ENCODE measurements at regions not wholly inside any gene's neighbourhood (a gene's known extent, or its start where the extent isn't known, plus 50 kb on each side); places are given as distances from the start of the nearest gene placed in this dataset.

GRCh38 chr7:116443646-116444045 is 55.9 kb upstream of the CAV2 start:
- H3K9me2 ChIP-seq (ENCODE audit: insufficient read depth): no peaks in the 10 kb centered on the region
- BruUV-seq (replicated peaks): no TSS peak
- H3F3A ChIP-seq (ENCODE audit: insufficient read depth, low read depth): peaks cover 34% of the 10 kb centered on the region
- DNase-seq: no peak
- H3K9me3 ChIP-seq (ENCODE audit: insufficient read depth, low read depth): peaks cover 17% of the 10 kb centered on the region
- H3K27ac ChIP-seq: peak overlapping the region; percentile 100
- H3K4me3 ChIP-seq: peak overlapping the region; percentile 33; the same call in 1 of the 2 replicates
- no peaks in the 10 kb centered on the region for H3K36me3 ChIP-seq (ENCODE audit: low read depth)
- ChIA-PET CTCF (no interaction called here), POLR2A (ENCODE audit: unreplicated experiment) (interaction anchor here (0.6 to 1.5 kb wide), 8 partner anchors 18 to 425 kb away, joined by 3 to 34 read pairs (median 8); no protein-coding TSS in a partner anchor)
- no peaks in the 10 kb centered on the region for H3K79me2 ChIP-seq (ENCODE audit: low read depth)
- intact Hi-C loops (cut with micrococcal nuclease; ENCODE audit: unreplicated experiment): loop anchor here (1.0 to 5.0 kb wide), 11 partner anchors 17 to 264 kb away; partner anchors contain the start of gene CAV2
- H3K27me3 ChIP-seq (ENCODE audit: insufficient read depth, low read depth): no peaks in the 10 kb centered on the region
- TF ChIP-seq CTCF (conservative IDR thresholded peaks at IDR 0.05) (no peak), EZH2 (IDR thresholded peaks at IDR 0.05; ENCODE audit: low read depth) (no peak)
- H4K20me1 ChIP-seq (ENCODE audit: insufficient read depth): no peaks in the 10 kb centered on the region
- H3K4me1 ChIP-seq (replicated peaks; ENCODE audit: insufficient read depth): peaks cover 63% of the 10 kb centered on the region
- H2AFZ ChIP-seq: no peak overlapping the region
- peak overlapping the region; percentile 92 for H3K4me2 ChIP-seq

DNA sequence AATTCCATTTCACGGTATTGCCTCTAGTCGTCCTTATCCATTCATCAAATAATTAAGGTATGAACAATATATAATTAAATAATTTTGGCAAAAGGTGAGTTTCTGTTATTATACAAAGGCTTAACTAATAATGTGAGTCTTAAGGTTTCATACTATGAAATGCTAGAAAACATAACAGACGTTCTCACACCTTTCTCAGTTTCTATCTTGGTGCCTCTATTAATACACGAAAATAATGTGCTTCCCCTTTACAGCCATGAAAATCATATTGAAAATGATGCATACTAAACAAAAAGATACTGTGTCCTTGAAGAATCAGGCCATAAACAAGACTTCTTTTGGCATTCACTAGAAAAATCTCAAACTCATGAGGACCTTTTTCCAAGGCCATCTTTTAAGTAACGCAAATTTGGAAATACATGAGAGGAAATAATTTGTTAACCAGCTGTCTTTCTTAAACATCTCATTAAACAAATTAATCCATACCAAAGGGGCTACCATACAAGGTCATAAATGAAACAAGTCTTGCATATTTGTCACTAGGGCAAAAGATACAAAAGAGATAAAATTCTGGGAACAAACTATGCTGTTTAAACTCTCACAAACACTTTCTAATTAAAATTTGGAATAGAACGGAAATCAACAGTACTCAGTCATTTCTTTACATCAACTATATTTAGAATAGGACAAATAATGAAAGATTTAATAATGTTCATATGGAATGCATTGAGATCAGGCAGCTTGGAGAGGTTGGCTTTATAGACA is 53.9 kb upstream of the CAV2 start:
- Histone ChIP-seq H3K9me2 (ENCODE audit: insufficient read depth) (no peaks in the 10 kb centered on the region), H2AFZ (no peak overlapping the region), H3K36me3 (ENCODE audit: low read depth) (no peaks in the 10 kb centered on the region), H3K4me1 (replicated peaks; ENCODE audit: insufficient read depth) (peaks cover 63% of the 10 kb centered on the region), H3K27ac (no peak overlapping the region), H3K27me3 (ENCODE audit: insufficient read depth, low read depth) (no peaks in the 10 kb centered on the region), H3K9me3 (ENCODE audit: insufficient read depth, low read depth) (peaks cover 14% of the 10 kb centered on the region), H3F3A (ENCODE audit: insufficient read depth, low read depth) (peaks cover 34% of the 10 kb centered on the region), H3K79me2 (ENCODE audit: low read depth) (no peaks in the 10 kb centered on the region), H3K4me3 (no peak overlapping the region), H4K20me1 (ENCODE audit: insufficient read depth) (no peaks in the 10 kb centered on the region), H3K4me2 (no peak overlapping the region)
- CTCF ChIA-PET: no interaction called here
- no peak for DNase-seq
- TF ChIP-seq EZH2 (IDR thresholded peaks at IDR 0.05; ENCODE audit: low read depth): no peak
- no peak for TF ChIP-seq CTCF (conservative IDR thresholded peaks at IDR 0.05)
- POLR2A ChIA-PET (ENCODE audit: unreplicated experiment): interaction anchor here (0.6 kb wide), 1 partner anchor 1358 kb away, joined by 4 read pairs; no protein-coding TSS in a partner anchor
- intact Hi-C loops (cut with micrococcal nuclease; ENCODE audit: unreplicated experiment): no loop called here
- no TSS peak for BruUV-seq (replicated peaks)

DNA sequence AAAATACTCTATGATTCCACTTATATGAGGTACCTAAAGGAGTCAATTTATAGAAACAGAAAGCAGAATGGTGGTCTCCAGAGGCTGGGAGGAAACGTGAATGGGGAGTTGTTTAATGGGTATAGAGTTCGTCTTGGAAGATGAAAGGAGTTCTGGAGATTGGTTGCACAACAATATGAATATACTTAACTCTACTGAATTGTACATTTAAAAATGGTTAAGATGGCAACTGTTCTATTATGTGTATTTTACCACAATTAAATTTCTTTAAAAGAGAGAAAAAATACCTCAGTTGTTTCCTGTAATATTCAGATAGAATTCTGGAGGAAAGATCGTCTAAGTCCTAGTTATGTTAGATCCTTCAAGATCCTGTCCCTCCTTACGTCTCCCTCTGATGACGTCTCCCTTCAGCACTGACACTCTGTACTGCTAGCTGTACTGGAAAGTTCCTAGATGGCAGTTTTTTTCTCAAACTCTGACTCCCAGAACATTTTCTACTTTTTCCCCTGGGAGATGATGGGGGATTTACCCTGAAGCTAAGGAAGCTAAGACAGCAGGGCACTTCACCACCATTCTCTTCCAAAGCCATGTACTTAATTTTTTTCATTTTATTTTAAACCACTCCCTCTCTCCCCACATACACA is 53.2 kb upstream of the CAV2 start:
- H4K20me1 ChIP-seq (ENCODE audit: insufficient read depth): no peaks in the 10 kb centered on the region
- CTCF ChIA-PET: no interaction called here
- intact Hi-C loops (cut with micrococcal nuclease; ENCODE audit: unreplicated experiment): no loop called here
- no peak overlapping the region for H3K4me3 ChIP-seq
- H3K27me3 ChIP-seq (ENCODE audit: insufficient read depth, low read depth): no peaks in the 10 kb centered on the region
- H2AFZ ChIP-seq: no peak overlapping the region
- POLR2A ChIA-PET (ENCODE audit: unreplicated experiment): interaction anchor here (0.6 kb wide), 1 partner anchor 1358 kb away, joined by 4 read pairs; no protein-coding TSS in a partner anchor
- peaks cover 14% of the 10 kb centered on the region for H3K9me3 ChIP-seq (ENCODE audit: insufficient read depth, low read depth)
- peaks cover 30% of the 10 kb centered on the region for H3F3A ChIP-seq (ENCODE audit: insufficient read depth, low read depth)
- no peak for TF ChIP-seq CTCF (conservative IDR thresholded peaks at IDR 0.05)
- no peak for TF ChIP-seq EZH2 (IDR thresholded peaks at IDR 0.05; ENCODE audit: low read depth)
- H3K79me2 ChIP-seq (ENCODE audit: low read depth): no peaks in the 10 kb centered on the region
- H3K4me2 ChIP-seq: 0 out of 2 replicates have a peak overlapping the region, but pooled peaks have one; percentile 5
- peaks cover 57% of the 10 kb centered on the region for H3K4me1 ChIP-seq (replicated peaks; ENCODE audit: insufficient read depth)
- DNase-seq: no peak
- no peaks in the 10 kb centered on the region for H3K9me2 ChIP-seq (ENCODE audit: insufficient read depth)
- 0 out of 2 replicates have a peak overlapping the region, but pooled peaks have one; percentile 24 for H3K27ac ChIP-seq
- no TSS peak for BruUV-seq (replicated peaks)
- no peaks in the 10 kb centered on the region for H3K36me3 ChIP-seq (ENCODE audit: low read depth)

All from PC-9 (cell line).